Hepatocyte (in vitro differentiated cells): ENCODE measurements at regions not wholly inside any gene's neighbourhood (a gene's known extent, or its start where the extent isn't known, plus 50 kb on each side); places are given as distances from the start of the nearest gene placed in this dataset.

ENCODE experiments used
- CTCF ChIP-seq: fragments of 200-600 bp; sonication (generic); IDR thresholded peaks from 2 replicates; pipeline ENCODE4 v1.5.1; 2016; ENCODE audit warnings: antibody characterized with exemption, mild to moderate bottlenecking; ENCODE audit not compliant: poor library complexity
- EZH2 ChIP-seq: fragments of 200-600 bp; sonication (generic); IDR thresholded peaks from 2 replicates; pipeline ENCODE4 v1.6.1; 2016; ENCODE audit warnings: antibody characterized with exemption, mild to moderate bottlenecking, borderline replicate concordance

- TF ChIP-seq CTCF, result no peak
- no peak for TF ChIP-seq EZH2
Observed at GRCh38 chr18:45332871-45333270, 282.4 kb upstream of the SLC14A2 start.
